HepG2 (cell line): ENCODE measurements at regions not wholly inside any gene's neighbourhood (a gene's known extent, or its start where the extent isn't known, plus 50 kb on each side); places are given as distances from the start of the nearest gene placed in this dataset.

ENCODE experiments used
- CBX2 ChIP-seq, 2 experiments: fragments of 200-600 bp in 1 of 2; sonication (generic); formaldehyde crosslinking in 1 of 2; IDR thresholded peaks; 2 replicates each; pipeline versions ENCODE4 v1.7.0 to v1.8.1; 2018 to 2022; ENCODE audit warnings: low read depth in 2 of 2, low read length in 1 of 2, mild to moderate bottlenecking in 1 of 2, missing genetic modification reagents in 1 of 2
- DZIP1 ChIP-seq: sonication (generic); formaldehyde crosslinking; IDR thresholded peaks from 2 replicates; pipeline ENCODE4 v1.5.0; 2020; ENCODE audit warnings: mild to moderate bottlenecking, missing genetic modification reagents
- KLF16 ChIP-seq, 2 experiments: sonication (generic) in 1 of 2; formaldehyde crosslinking in 1 of 2; IDR thresholded peaks; 2 replicates each; pipeline versions ENCODE4 v1.6.1 to v1.8.0; 2016 to 2023; ENCODE audit warnings: missing genetic modification reagents in 2 of 2, missing compliant biosample characterization in 1 of 2
- PAF1 ChIP-seq: IDR thresholded peaks from 2 replicates; pipeline ENCODE4 v1.6.1; 2016; ENCODE audit warnings: missing genetic modification reagents, missing compliant biosample characterization
- PRMT3 ChIP-seq: sonication (generic); formaldehyde crosslinking; IDR thresholded peaks from 2 replicates; pipeline ENCODE4 v1.8.1; 2022; ENCODE audit warnings: low read depth, mild to moderate bottlenecking, moderate library complexity, missing genetic modification reagents, borderline replicate concordance
- SAFB2 ChIP-seq: sonication (generic); formaldehyde crosslinking; IDR thresholded peaks from 2 replicates; pipeline ENCODE4 v1.5.1; 2020; ENCODE audit warnings: missing genetic modification reagents, low read depth, mild to moderate bottlenecking, borderline replicate concordance
- ZGPAT ChIP-seq: IDR thresholded peaks from 2 replicates; pipeline ENCODE4 v1.6.1; 2016; ENCODE audit warnings: mild to moderate bottlenecking
- ZNF317 ChIP-seq: sonication (generic); formaldehyde crosslinking; IDR thresholded peaks from 2 replicates; pipeline ENCODE4 v1.5.0; 2020; ENCODE audit warnings: mild to moderate bottlenecking, missing genetic modification reagents
- ZNF337 ChIP-seq: sonication (generic); formaldehyde crosslinking; IDR thresholded peaks from 2 replicates; pipeline ENCODE4 v1.5.1; 2020; ENCODE audit warnings: missing genetic modification reagents, low read depth, mild to moderate bottlenecking, borderline replicate concordance
- ZNF547 ChIP-seq: sonication (generic); formaldehyde crosslinking; IDR thresholded peaks from 2 replicates; pipeline ENCODE4 v1.5.1; 2020; ENCODE audit warnings: mild to moderate bottlenecking, missing genetic modification reagents
- ZNF770 ChIP-seq: sonication (generic); formaldehyde crosslinking; IDR thresholded peaks from 2 replicates; pipeline ENCODE4 v1.5.0; 2020; ENCODE audit warnings: mild to moderate bottlenecking, missing genetic modification reagents
- TF ChIP-seq, protein P1 (sequence below): sonication (generic); formaldehyde crosslinking; IDR thresholded peaks from 2 replicates; pipeline ENCODE4 v1.4.0; 2020; ENCODE audit warnings: mild to moderate bottlenecking, missing genetic modification reagents, borderline replicate concordance
- TF ChIP-seq, protein P2 (sequence below): sonication (generic); formaldehyde crosslinking; IDR thresholded peaks from 2 replicates; pipeline ENCODE4 v1.5.1; 2020; ENCODE audit warnings: mild to moderate bottlenecking, moderate library complexity, missing genetic modification reagents

- TF ChIP-seq ZNF770 (CRISPR knock-in tag) (no peak), CBX2 (IDR thresholded peaks at IDR 0.05; ENCODE audit: low read depth, low read length) (no peak), CBX2 (CRISPR knock-in tag; IDR thresholded peaks at IDR 0.05; ENCODE audit: low read depth) (no peak), DZIP1 (CRISPR knock-in tag) (no peak), PAF1 (CRISPR knock-in tag) (no peak), ZNF337 (CRISPR knock-in tag) (no peak), ZGPAT (CRISPR knock-in tag) (no peak), PRMT3 (CRISPR knock-in tag) (no peak), ZNF317 (CRISPR knock-in tag) (no peak), SAFB2 (CRISPR knock-in tag) (0 out of 2 replicates have a peak, but pooled peaks have one; percentile 51), KLF16 (CRISPR knock-in tag; IDR thresholded peaks at IDR 0.05) (no peak), ZNF547 (CRISPR knock-in tag) (0 out of 2 replicates have a peak, but pooled peaks have one; percentile 38)
- TF ChIP-seq, protein P1, sequence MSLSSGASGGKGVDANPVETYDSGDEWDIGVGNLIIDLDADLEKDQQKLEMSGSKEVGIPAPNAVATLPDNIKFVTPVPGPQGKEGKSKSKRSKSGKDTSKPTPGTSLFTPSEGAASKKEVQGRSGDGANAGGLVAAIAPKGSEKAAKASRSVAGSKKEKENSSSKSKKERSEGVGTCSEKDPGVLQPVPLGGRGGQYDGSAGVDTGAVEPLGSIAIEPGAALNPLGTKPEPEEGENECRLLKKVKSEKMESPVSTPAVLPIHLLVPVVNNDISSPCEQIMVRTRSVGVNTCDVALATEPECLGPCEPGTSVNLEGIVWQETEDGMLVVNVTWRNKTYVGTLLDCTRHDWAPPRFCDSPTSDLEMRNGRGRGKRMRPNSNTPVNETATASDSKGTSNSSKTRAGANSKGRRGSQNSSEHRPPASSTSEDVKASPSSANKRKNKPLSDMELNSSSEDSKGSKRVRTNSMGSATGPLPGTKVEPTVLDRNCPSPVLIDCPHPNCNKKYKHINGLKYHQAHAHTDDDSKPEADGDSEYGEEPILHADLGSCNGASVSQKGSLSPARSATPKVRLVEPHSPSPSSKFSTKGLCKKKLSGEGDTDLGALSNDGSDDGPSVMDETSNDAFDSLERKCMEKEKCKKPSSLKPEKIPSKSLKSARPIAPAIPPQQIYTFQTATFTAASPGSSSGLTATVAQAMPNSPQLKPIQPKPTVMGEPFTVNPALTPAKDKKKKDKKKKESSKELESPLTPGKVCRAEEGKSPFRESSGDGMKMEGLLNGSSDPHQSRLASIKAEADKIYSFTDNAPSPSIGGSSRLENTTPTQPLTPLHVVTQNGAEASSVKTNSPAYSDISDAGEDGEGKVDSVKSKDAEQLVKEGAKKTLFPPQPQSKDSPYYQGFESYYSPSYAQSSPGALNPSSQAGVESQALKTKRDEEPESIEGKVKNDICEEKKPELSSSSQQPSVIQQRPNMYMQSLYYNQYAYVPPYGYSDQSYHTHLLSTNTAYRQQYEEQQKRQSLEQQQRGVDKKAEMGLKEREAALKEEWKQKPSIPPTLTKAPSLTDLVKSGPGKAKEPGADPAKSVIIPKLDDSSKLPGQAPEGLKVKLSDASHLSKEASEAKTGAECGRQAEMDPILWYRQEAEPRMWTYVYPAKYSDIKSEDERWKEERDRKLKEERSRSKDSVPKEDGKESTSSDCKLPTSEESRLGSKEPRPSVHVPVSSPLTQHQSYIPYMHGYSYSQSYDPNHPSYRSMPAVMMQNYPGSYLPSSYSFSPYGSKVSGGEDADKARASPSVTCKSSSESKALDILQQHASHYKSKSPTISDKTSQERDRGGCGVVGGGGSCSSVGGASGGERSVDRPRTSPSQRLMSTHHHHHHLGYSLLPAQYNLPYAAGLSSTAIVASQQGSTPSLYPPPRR (CRISPR knock-in tag), result no peak
- TF ChIP-seq, protein P2, sequence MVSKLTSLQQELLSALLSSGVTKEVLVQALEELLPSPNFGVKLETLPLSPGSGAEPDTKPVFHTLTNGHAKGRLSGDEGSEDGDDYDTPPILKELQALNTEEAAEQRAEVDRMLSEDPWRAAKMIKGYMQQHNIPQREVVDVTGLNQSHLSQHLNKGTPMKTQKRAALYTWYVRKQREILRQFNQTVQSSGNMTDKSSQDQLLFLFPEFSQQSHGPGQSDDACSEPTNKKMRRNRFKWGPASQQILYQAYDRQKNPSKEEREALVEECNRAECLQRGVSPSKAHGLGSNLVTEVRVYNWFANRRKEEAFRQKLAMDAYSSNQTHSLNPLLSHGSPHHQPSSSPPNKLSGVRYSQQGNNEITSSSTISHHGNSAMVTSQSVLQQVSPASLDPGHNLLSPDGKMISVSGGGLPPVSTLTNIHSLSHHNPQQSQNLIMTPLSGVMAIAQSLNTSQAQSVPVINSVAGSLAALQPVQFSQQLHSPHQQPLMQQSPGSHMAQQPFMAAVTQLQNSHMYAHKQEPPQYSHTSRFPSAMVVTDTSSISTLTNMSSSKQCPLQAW (CRISPR knock-in tag), result no peak; the same call in none of the 2 replicates
These were observed 293.2 kb downstream of the SOX9 start (continued) for GRCh38 chr17:72414032-72414396.
